GM12872 (cell line): ENCODE measurements at regions not wholly inside any gene's neighbourhood (a gene's known extent, or its start where the extent isn't known, plus 50 kb on each side); places are given as distances from the start of the nearest gene placed in this dataset.

Experiments
- TF ChIP-seq, protein P1 (sequence below): IDR thresholded peaks from 3 replicates; pipeline ENCODE4 v1.5.1; 2011; ENCODE audit warnings: low read depth, mild to moderate bottlenecking, low read length, moderate library complexity; ENCODE audit not compliant: insufficient read depth

GRCh38 chr13:103282571-103283450, 216.6 kb upstream of the SLC10A2 start:
- TF ChIP-seq, protein P1, sequence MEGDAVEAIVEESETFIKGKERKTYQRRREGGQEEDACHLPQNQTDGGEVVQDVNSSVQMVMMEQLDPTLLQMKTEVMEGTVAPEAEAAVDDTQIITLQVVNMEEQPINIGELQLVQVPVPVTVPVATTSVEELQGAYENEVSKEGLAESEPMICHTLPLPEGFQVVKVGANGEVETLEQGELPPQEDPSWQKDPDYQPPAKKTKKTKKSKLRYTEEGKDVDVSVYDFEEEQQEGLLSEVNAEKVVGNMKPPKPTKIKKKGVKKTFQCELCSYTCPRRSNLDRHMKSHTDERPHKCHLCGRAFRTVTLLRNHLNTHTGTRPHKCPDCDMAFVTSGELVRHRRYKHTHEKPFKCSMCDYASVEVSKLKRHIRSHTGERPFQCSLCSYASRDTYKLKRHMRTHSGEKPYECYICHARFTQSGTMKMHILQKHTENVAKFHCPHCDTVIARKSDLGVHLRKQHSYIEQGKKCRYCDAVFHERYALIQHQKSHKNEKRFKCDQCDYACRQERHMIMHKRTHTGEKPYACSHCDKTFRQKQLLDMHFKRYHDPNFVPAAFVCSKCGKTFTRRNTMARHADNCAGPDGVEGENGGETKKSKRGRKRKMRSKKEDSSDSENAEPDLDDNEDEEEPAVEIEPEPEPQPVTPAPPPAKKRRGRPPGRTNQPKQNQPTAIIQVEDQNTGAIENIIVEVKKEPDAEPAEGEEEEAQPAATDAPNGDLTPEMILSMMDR, result no peak

- TF ChIP-seq, protein P1, result no peak
Measured at GRCh38 chr13:103277959-103278694, 211.9 kb upstream of the SLC10A2 start.

GRCh38 chr13:103276775-103277498, 210.7 kb upstream of the SLC10A2 start:
- TF ChIP-seq, protein P1, result no peak

DNA sequence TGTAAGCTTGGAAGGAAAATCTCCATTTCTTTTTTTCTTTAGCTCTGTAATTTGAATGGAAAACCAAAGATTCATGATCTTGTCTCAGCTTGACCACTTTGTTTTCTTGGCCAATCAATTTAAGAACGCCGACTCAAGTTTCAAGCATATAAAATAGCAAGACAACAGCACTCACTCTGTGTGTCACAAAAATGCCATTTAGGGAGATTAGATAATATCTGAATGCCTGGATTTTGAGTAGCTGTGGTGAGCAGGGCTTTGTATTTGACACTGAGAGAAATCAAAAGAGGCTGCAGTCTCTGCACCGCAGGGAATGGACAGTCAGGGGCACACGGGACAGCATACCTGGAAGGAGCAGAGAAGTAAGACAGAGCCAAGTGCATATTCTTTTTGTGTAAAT, 209.5 kb upstream of the SLC10A2 start:
- TF ChIP-seq, protein P1, result no peak

DNA sequence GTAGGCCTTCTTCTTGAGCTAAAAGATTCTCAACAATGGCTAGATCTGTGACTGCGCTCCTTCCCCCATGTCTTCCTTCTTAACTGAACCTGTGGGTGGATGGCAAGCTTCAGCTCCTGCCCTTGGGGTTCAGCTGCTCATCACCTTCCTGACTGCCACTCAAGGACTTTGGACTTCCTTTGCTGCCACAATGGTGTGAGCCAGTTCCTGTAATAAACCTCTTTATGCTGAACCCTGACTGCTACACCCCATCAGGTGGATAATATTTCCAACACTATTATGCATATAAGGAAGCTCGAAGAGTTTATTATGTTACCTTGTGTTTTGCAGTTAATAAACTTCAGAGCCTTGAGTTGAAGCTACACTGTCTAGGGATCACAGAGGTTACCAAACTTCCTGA, 208.9 kb upstream of the SLC10A2 start:
- TF ChIP-seq, protein P1, result no peak

GRCh38 chr13:103273825-103274224, 207.6 kb upstream of the SLC10A2 start:
- TF ChIP-seq, protein P1, result no peak

DNA sequence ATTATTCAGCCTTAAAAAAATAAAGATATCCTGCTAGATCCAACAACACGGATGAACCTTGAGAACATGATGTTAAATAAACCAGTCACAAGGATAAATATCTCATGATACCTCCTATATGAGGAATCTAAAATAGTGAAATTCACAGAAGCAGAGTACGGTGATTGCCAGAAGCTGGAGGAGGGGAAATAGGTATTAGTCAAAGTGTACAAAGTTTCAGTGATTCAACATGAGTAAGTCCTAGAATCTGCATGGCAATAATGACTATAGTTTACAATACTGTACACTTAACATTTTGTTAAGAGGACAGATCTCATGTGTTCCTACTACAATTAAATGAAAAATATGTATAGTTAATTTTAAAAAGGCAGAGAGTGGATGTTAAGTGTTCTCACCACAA, 206.6 kb upstream of the SLC10A2 start:
- TF ChIP-seq, protein P1, result no peak
